ENCODE measurements at regions not wholly inside any gene's neighbourhood (a gene's known extent, or its start where the extent isn't known, plus 50 kb on each side); places are given as distances from the start of the nearest gene placed in this dataset.

DNA sequence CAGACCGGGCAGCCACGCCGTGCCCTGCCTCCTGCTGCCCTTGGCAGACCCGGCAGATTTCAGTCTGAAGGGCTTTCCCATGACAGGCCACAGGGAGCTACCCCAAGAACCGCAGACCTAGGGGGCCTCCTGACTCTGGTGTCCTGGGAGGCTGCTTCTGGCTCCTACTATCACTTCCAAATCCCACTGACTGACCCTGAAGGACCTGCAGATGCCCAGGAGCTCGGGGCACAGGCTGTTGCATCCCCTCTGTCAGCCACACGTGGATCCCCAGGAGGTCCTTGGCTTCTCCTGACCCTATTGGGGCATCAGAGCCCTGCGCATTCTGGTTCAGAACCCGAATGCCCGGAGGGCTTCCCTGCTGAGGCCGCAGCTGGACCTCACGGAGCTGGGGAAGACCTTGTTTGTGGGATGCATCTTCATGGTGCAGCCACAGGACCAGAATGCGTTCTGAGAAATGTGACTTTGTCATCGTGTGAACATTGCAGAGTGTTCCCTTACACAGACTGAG is 81.3 kb upstream of the IRX4 start:
- Histone ChIP-seq H3K27ac (ENCODE audit: insufficient read depth, low read depth, low read length) (no peak overlapping the region), H3K9me1 (replicated peaks; ENCODE audit: control insufficient read depth, extremely low read depth, insufficient read depth, low read length) (no peaks in the 10 kb centered on the region), H3K9me3 (replicated peaks; ENCODE audit: control insufficient read depth, insufficient read depth, low read length) (no peaks in the 10 kb centered on the region), H3K36me3 (ENCODE audit: control insufficient read depth in 2 of 2, extremely low read depth in 1 of 2, insufficient read depth in 2 of 2, low read length in 2 of 2) (no peaks in the 10 kb centered on the region), H3K9ac (replicated peaks; ENCODE audit: extremely low read depth, insufficient read depth, low read length) (no peak overlapping the region), H4K20me1 (replicated peaks; ENCODE audit: control insufficient read depth, extremely low read depth, insufficient read depth, low read length) (no peaks in the 10 kb centered on the region), H3K4me3 (replicated peaks in 1 of 3; ENCODE audit: insufficient read depth in 1 of 3, low read depth in 1 of 3, low read length in 3 of 3) (no peak overlapping the region), H2AFZ (ENCODE audit: low read depth, low read length) (no peak overlapping the region), H3K4me1 (ENCODE audit: control insufficient read depth, extremely low read depth, insufficient read depth, low read length) (no peaks in the 10 kb centered on the region), H3K27me3 (ENCODE audit: control insufficient read depth in 2 of 2, insufficient read depth in 2 of 2, low read length in 2 of 2) (no peaks in the 10 kb centered on the region), H3K79me2 (ENCODE audit: control insufficient read depth, insufficient read depth, low read length) (no peaks in the 10 kb centered on the region), H3K4me2 (ENCODE audit: insufficient read depth, low read length) (no peak overlapping the region)
- TF ChIP-seq, protein P1, sequence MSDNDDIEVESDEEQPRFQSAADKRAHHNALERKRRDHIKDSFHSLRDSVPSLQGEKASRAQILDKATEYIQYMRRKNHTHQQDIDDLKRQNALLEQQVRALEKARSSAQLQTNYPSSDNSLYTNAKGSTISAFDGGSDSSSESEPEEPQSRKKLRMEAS (IDR thresholded peaks at IDR 0.05; ENCODE audit: insufficient read depth, insufficient read length): no peak
- TF ChIP-seq EZH2 (IDR thresholded peaks at IDR 0.05; ENCODE audit: borderline replicate concordance, low read depth, low read length, severe bottlenecking): no peak
- TF ChIP-seq POLR2A (IDR thresholded peaks at IDR 0.05; ENCODE audit: low read depth, low read length): no peak
- TF ChIP-seq, protein P2, sequence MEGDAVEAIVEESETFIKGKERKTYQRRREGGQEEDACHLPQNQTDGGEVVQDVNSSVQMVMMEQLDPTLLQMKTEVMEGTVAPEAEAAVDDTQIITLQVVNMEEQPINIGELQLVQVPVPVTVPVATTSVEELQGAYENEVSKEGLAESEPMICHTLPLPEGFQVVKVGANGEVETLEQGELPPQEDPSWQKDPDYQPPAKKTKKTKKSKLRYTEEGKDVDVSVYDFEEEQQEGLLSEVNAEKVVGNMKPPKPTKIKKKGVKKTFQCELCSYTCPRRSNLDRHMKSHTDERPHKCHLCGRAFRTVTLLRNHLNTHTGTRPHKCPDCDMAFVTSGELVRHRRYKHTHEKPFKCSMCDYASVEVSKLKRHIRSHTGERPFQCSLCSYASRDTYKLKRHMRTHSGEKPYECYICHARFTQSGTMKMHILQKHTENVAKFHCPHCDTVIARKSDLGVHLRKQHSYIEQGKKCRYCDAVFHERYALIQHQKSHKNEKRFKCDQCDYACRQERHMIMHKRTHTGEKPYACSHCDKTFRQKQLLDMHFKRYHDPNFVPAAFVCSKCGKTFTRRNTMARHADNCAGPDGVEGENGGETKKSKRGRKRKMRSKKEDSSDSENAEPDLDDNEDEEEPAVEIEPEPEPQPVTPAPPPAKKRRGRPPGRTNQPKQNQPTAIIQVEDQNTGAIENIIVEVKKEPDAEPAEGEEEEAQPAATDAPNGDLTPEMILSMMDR (IDR thresholded peaks at IDR 0.05; ENCODE audit: extremely low read depth in 1 of 2, insufficient read depth in 1 of 2, low read depth in 1 of 2, low read length in 2 of 2): no peak
- no peak for TF ChIP-seq JUN (IDR thresholded peaks at IDR 0.05; ENCODE audit: borderline replicate concordance, insufficient read depth, insufficient read length, low read depth)
- TF ChIP-seq GATA2 (IDR thresholded peaks at IDR 0.05; ENCODE audit: insufficient read depth, insufficient read length, low read depth, low read length): no peak
- TF ChIP-seq POLR2AphosphoS5 (IDR thresholded peaks at IDR 0.05; ENCODE audit: insufficient read depth, low read depth, low read length): no peak
- no peak for TF ChIP-seq MYC (IDR thresholded peaks at IDR 0.05; ENCODE audit: low read depth, low read length)
- no peak for TF ChIP-seq FOS (IDR thresholded peaks at IDR 0.05; ENCODE audit: borderline replicate concordance, insufficient read depth, low read length)
- DNase-seq (ENCODE audit: low read depth, low spot score) (no peak), FAIRE-seq (no peak)
- intact Hi-C loops (cut with micrococcal nuclease) (no loop called here), dilution Hi-C loops (cut with MboI; ENCODE audit: extremely low pct_ligation_motif_present, low sequenced_read_pairs) (no loop called here)
- no TSS peak for BruUV-seq (replicated peaks)
- ChIA-PET POLR2A (no interaction called here), CTCF (no interaction called here)

All from endothelial cell of umbilical vein (primary cell).